Lung (tissue), 11 donors: ENCODE measurements at regions not wholly inside any gene's neighbourhood (a gene's known extent, or its start where the extent isn't known, plus 50 kb on each side); places are given as distances from the start of the nearest gene placed in this dataset.

Experiments used
- ATAC-seq: fragments of 200-7000 bp; cut with Tn5 transposase; one replicate; pipeline ENCODE4 v1.9.1; 2020; ENCODE audit warnings: moderate number of reproducible peaks; ENCODE audit not compliant: insufficient read depth, low FRiP score
- DNase-seq, 3 donors: peaks; one replicate each; pipeline ENCODE4 v3.0.0-alpha.2; 2013 to 2017
- H3K27ac ChIP-seq, 2 donors: one replicate each; pipeline ENCODE4 v1.5.1; 2013; ENCODE audit warnings: mild to moderate bottlenecking in 2 of 2, moderate library complexity in 2 of 2, control low read depth in 1 of 2, inconsistent platforms in 1 of 2, low read depth in 1 of 2, low read length in 1 of 2
- H3K27me3 ChIP-seq, 3 donors: one replicate each; pipeline ENCODE4 v1.5.1; 2013; ENCODE audit warnings: low read length in 2 of 3; ENCODE audit not compliant: control insufficient read depth in 3 of 3, insufficient read depth in 3 of 3
- H3K36me3 ChIP-seq, 4 donors: one replicate each; pipeline ENCODE4 v1.5.1; 2013; ENCODE audit warnings: low read length in 4 of 4, mild to moderate bottlenecking in 1 of 4, moderate library complexity in 1 of 4; ENCODE audit not compliant: control insufficient read depth in 4 of 4, insufficient read depth in 4 of 4
- H3K4me1 ChIP-seq, 5 donors: one replicate each; pipeline ENCODE4 v1.5.1; 2013; ENCODE audit warnings: low read length in 5 of 5, mild to moderate bottlenecking in 2 of 5, moderate library complexity in 1 of 5; ENCODE audit not compliant: control insufficient read depth in 5 of 5, insufficient read depth in 5 of 5
- H3K4me3 ChIP-seq: one replicate; pipeline ENCODE4 v1.5.1; 2013; ENCODE audit warnings: mild to moderate bottlenecking, control low read depth, moderate library complexity
- H3K9ac ChIP-seq, 2 donors: one replicate each; pipeline ENCODE4 v1.5.1; 2013; ENCODE audit warnings: low read length in 2 of 2, control low read depth in 1 of 2; ENCODE audit not compliant: insufficient read depth in 1 of 2
- H3K9me3 ChIP-seq, 4 donors: one replicate each; pipeline ENCODE4 v1.5.1; 2013; ENCODE audit warnings: low read length in 3 of 4, mild to moderate bottlenecking in 1 of 4, moderate library complexity in 1 of 4; ENCODE audit not compliant: control insufficient read depth in 4 of 4, insufficient read depth in 3 of 4
- WGBS, 2 donors: extraction: QIAGEN DNeasy Blood & Tissue Kit; methylation state at CpG; one replicate each; pipeline ENCODE4 v1.1.7; 2013; 5-methylcytosine and 5-hydroxymethylcytosine counted together
- TF ChIP-seq, protein P1 (sequence below): IDR thresholded peaks from 2 replicates; pipeline ENCODE4 v1.5.1; 2012; ENCODE audit warnings: mild to moderate bottlenecking; ENCODE audit errors: control extremely low read depth, extremely low read depth
- donor health status: control.
- donor health status: control.
- donor health status: Bipolar disorder and iron deficiency.
- donor health status: healthy.
- donor health status: DM: yes; HTN: yes; CAD: no.

DNA sequence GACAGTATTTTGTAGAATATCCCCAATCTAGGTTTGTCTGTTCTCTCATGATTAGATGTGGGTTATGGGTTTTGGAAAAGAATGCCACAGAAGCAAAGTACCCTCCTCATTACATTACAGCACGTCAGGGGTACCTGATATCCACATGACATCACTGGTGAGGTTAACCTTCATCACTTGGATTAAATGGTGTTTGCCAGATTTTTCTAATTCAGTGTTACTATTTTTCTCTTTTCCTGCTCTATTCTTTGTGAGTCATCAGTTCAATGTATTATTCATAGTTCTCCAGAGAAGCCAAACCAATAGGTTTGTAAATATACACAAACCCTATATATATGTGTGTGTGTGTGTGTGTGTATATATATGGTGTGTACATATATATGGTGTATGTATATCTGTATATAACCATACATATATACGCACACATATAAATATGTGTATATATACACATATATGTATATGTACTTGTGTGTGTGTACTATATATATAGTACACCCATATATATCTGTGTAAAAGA lies 131.4 kb downstream of the LMNTD1 start:
- H3K9me3 ChIP-seq = no peaks in the 10 kb centered on the region
- TF ChIP-seq, protein P1, sequence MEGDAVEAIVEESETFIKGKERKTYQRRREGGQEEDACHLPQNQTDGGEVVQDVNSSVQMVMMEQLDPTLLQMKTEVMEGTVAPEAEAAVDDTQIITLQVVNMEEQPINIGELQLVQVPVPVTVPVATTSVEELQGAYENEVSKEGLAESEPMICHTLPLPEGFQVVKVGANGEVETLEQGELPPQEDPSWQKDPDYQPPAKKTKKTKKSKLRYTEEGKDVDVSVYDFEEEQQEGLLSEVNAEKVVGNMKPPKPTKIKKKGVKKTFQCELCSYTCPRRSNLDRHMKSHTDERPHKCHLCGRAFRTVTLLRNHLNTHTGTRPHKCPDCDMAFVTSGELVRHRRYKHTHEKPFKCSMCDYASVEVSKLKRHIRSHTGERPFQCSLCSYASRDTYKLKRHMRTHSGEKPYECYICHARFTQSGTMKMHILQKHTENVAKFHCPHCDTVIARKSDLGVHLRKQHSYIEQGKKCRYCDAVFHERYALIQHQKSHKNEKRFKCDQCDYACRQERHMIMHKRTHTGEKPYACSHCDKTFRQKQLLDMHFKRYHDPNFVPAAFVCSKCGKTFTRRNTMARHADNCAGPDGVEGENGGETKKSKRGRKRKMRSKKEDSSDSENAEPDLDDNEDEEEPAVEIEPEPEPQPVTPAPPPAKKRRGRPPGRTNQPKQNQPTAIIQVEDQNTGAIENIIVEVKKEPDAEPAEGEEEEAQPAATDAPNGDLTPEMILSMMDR = no peak
- no peaks in the 10 kb centered on the region for H3K36me3 ChIP-seq
- no peaks in the 10 kb centered on the region for H3K27me3 ChIP-seq
- no peak overlapping the region for H3K27ac ChIP-seq
- DNase-seq (no peak), ATAC-seq (no peak)
- H3K4me1 ChIP-seq = no peaks in the 10 kb centered on the region
- no peak overlapping the region for H3K4me3 ChIP-seq
- 93 to 94% methylated on average over 2 of the region's 2 CpGs for WGBS, 2 donors
- H3K9ac ChIP-seq = no peak overlapping the region

DNA sequence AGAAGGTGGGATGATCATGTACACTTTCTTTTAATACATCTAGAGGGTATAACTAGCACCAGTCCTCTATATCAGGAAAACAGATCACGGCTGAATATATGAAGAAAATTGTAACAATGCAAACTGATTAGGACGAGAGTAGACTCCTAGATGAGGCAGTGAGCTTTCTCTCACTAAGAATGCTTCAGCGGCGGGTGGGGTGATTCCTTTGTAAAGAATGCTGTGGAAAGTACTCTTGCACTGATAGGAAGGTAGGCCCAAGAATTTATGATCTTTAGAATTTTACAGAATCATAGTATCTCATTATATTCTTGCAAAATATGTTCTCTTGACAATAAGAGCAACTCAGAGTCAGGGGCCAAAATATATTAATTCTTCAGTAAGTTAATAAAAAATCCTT lies 133.0 kb downstream of the LMNTD1 start:
- no peak for ATAC-seq
- Histone ChIP-seq H3K27me3 (no peaks in the 10 kb centered on the region), H3K36me3 (no peaks in the 10 kb centered on the region), H3K9ac (no peak overlapping the region), H3K27ac (no peak overlapping the region), H3K4me3 (no peak overlapping the region), H3K4me1 (no peaks in the 10 kb centered on the region), H3K9me3 (no peaks in the 10 kb centered on the region)
- DNase-seq = no peak
- WGBS, 2 donors = 54 to 55% methylated on average over 4 of the region's 4 CpGs
- TF ChIP-seq, protein P1 = no peak

DNA sequence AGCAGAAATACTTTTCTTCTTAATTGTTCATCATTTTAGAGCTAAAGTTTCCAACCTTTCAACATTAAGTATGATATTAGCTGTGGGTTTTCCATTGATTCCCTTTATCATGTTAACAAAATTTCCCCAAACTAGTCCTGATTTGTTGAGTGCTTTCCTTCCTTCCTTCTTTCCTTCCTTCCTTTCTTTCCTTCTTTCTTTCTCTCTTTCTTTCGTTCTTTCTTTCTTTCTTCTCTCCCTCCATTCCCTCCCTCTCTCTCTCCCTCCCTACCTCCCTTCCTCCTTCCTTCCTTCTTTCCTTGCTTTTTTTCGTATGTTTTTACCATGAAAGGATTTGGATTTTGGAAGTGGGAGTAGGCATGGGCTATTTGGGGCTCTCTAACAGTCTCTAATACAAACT lies 133.5 kb downstream of the LMNTD1 start:
- ATAC-seq (no peak), DNase-seq (no peak)
- no peak overlapping the region for H3K9ac ChIP-seq
- H3K36me3 ChIP-seq = no peaks in the 10 kb centered on the region
- no peaks in the 10 kb centered on the region for H3K27me3 ChIP-seq
- 63 to 74% methylated on average over 2 of the region's 2 CpGs for WGBS, 2 donors
- TF ChIP-seq, protein P1 = no peak
- no peak overlapping the region for H3K27ac ChIP-seq
- no peak overlapping the region for H3K4me3 ChIP-seq
- no peaks in the 10 kb centered on the region for H3K4me1 ChIP-seq
- H3K9me3 ChIP-seq = no peaks in the 10 kb centered on the region

DNA sequence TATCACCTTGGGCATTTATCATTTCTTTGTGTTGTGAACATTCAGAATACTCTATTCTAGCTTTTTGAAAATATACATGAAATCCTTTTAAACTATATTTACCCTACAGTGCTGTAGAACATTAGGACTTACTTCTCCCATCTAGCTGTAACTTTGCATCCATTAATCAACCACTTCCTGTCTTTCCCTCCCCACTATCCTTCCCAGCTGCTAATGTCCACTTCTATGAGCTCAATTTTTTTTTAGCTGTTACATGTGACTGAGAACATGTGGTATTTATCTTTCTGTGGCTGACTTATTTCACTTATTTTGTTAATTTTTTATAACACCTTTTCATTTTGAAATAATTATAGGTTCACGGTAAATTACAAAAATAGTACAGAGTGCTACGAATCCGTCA lies 136.0 kb downstream of the LMNTD1 start:
- Histone ChIP-seq H3K4me3 (no peak overlapping the region), H3K9me3 (no peaks in the 10 kb centered on the region), H3K27me3 (no peaks in the 10 kb centered on the region), H3K4me1 (peaks cover 0 to 1% (median 0%) of the 10 kb centered on the region in 5 donors), H3K27ac (no peak overlapping the region), H3K9ac (no peak overlapping the region), H3K36me3 (no peaks in the 10 kb centered on the region)
- ATAC-seq (no peak), DNase-seq (peak in 1 of 3 donors; percentile 24)
- TF ChIP-seq, protein P1 = no peak
- WGBS, 2 donors = 89 to 95% methylated on average over 3 of the region's 3 CpGs
